G401 (cell line): ENCODE measurements at regions not wholly inside any gene's neighbourhood (a gene's known extent, or its start where the extent isn't known, plus 50 kb on each side); places are given as distances from the start of the nearest gene placed in this dataset.
"Not testable (repeated sequence)": the region's sequence is repeated elsewhere in the genome, so short reads cannot be mapped to it uniquely, and the experiment has no call there.

Experiments
- DNase-seq: peaks from one replicate; pipeline ENCODE4 v3.0.0-alpha.2; 2015; ENCODE audit warnings: low spot score
- in situ Hi-C: cut with HindIII; loops from 2 replicates; pipeline ENCODE4 v1.10.0; 2016; ENCODE audit warnings: low sequenced_read_pairs, mixed read lengths

DNA sequence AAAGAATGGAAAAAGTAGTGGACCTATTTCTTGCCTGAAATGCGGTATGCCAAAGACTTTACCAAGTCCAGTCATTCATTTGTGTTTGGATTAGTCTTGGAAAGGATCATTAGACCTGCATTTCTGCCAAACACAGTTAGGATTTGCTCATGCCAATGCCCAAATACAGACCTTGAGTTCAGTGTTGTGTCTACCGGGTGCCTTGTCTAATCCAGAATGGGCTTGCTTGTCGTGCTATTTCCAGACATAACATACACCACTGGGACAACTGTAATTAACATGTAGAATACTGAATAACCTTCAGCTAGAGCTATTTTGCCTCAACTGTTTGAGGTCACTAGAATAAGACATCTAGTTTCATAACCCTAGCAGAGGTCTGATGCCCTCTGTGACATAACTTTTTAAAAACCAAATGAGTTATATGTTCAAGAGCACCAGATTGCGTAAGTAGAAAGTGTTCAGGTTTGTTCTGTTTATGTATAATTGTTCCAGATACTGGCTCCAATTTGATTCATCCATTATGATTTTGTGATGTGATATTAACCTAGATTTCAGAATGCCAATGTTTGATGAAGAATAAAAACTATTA lies 145.3 kb upstream of the DPH6 start:
- DNase-seq: no peak
- in situ Hi-C loops: no loop called here

DNA sequence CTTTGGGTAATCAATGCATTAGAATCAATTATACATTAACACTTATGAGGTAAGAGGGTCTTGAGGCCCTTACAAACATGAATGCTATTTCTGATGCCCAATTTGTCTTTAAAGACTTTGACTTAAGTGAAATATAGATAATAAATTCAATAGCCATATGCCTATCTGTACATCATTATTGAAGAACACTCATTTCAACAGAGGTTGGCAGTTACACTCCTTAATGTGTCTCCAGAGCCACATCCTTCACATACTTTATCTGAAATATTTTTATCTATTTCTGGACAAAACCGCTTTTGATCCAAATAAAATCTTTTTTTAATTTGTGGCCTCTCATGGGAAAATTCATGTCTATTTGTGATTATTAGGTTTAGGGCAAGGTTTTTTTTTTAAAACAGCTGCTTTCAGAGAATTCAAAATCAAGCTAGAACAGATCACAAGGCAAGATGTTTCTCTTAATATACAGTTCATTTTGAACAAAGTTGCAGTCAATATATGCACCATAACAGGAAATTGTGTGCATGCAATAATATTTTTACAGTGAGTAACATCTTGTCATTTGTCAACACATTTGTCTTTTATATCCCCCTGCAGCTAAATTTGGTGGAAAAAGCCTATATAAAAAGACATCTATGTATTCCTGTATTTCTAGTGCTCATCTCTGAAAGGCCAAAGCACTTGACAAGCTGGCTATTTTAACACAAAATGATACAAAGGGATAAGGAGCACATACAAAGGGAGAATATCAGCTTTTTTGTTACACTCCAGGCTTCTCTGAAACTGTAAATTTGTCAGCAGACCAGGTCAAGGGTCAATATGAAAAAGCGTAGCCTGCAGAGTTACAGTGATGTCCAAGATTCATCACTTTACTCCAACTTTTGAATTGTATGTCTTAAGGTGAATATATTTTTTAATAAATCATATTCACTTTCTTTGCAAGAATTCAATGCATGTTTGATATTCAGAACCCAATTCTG lies 146.2 kb upstream of the DPH6 start:
- no peak for DNase-seq
- in situ Hi-C loops: no loop called here

DNA sequence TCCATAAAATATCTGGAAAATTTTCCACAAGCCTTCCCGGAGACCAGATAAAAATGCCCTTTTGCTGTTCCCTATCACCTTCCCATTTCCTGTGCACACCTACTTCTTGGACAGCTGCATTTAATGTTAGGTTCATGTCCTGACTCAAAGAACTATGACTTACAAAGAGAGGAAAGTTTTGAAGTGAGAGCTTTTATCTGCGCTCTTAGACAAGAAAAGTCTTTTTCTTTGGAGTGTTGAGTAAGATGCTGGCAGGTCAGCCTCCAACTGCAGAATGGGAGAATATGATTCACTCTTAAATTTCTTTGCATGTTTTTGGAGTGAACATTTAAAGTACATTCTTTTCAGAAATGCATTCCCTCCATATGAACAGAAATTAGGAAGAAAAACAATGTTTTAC lies 147.3 kb upstream of the DPH6 start:
- in situ Hi-C loops: no loop called here
- no peak for DNase-seq

DNA sequence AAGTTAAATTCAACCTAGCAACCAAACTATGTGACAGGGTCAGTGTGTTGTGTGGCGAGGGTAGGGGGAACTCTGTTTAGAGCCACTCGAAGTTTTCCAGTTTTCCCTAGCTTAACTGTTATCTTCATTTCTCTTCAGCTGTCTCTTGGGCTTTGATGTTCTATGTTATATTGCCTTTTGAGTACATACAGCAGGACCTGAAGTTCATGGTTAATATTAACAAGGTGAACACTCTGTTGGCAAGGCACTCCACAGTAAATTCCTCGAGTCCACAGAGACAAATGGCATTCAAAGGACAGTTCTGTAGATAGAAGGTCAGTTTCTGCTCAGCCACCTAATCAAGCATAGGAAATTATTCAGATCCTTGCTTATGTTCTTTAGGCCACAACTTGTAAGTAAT lies 147.9 kb upstream of the DPH6 start:
- no peak for DNase-seq
- in situ Hi-C loops: no loop called here

DNA sequence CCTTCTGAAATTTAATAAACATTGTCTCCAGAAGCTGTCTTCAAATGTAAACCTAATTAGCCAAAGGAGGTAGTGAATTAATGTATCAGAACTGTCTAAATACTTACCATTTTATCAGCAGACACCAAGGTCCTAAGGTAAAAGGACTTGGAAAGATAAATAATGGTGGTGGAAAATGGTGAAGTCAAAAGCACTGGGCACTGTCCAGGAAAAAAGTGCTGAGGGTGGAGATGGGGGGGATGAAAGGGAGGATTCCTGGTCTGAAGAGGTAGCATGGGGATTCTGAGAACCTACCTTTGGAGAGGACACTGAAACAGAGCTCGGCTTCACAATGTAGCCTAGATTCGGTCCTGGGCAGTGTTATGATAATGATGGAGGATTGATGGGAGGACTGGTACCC lies 149.0 kb upstream of the DPH6 start:
- in situ Hi-C loops: no loop called here
- no peak for DNase-seq

DNA sequence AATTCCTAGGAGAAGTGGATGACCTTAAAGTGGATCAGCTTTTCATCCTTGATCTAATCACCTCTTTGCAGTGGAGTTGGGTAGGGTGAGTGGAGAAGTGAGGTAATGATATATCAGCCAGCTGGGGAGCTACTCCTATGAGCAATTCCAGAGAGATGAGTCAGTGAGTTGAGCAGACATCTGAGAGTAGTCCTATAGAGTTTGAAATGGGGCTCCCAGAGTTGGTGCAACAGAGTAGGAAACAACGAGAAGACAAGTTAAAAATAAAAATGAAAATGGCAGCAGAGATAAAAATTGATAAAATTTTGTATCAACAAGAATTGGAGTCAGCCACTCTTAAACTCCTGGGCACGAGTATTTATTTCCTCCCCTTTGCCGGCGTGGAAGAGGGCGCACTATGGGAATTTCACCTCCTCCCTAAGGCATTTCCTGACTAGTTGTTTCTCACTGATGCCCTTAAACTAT lies 150.8 kb upstream of the DPH6 start:
- DNase-seq: no peak
- in situ Hi-C loops: no loop called here

DNA sequence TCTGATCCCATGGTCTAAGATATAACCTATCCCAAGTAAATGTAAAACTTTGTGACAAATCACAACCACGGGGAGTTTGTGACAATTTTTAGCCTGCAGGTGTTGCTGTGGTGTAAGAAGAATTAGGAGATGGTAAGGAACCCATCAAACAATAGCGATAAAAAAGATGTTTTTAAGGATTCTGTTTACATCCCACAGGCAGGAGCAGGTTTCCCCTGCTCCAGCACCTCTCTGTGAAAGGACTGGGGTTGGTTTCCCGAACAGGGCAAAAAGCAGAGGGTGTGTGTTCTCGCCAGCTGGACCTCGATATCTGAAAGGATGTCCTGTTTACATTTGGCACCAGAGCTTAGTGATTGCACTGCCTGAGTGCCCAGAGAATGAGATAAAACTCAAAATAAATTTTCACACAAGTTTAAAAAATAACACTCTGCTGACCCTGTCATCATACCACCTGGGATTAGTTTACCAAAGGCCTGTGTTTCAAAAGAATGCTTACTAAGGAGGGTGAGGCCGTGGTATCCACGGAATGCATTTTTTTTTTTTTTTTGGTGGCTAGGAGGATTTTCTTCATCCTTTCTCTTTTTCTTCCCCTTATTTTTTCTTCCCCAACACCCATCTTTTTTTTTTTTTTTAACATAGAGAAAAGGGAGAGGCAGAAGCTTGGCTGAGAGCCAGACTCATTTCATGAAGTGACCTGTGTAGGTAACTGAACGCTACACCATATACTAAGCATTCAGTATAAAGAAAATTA lies 151.8 kb upstream of the DPH6 start:
- in situ Hi-C loops: no loop called here

GRCh38 chr15:35698331-35698730 lies 152.4 kb upstream of the DPH6 start:
- in situ Hi-C loops: no loop called here
- DNase-seq: no peak

More for the DNA sequence above, 151.8 kb upstream of the DPH6 start:
- no peak for DNase-seq

DNA sequence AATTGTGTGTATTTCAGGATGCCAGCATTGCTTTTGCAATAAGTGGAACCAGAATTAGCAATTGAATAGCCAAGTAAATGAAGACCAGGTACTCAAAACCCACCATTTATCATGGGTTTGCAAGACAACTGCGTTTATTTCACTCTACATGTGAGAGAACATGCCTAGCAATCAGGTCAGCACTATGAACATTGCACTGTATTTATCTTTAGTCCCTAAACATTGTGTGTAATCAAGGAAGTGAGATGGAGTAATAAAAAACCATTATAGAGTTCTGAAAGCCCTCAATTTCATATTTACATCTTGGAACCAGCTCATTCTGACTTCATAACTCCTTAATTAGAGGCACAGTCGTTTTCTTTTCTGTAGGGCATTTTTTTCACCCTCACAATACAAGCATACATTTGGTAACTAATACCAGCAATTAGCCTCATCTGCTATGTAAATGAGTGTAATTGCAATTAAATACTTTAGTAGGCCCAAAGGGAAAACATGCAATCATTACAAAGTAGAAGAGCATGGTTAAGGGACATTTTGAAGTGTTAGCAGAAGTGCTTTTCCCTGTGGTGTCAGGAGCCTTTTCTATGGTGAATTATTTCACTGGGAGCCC lies 153.1 kb upstream of the DPH6 start:
- DNase-seq: no peak
- in situ Hi-C loops: no loop called here

DNA sequence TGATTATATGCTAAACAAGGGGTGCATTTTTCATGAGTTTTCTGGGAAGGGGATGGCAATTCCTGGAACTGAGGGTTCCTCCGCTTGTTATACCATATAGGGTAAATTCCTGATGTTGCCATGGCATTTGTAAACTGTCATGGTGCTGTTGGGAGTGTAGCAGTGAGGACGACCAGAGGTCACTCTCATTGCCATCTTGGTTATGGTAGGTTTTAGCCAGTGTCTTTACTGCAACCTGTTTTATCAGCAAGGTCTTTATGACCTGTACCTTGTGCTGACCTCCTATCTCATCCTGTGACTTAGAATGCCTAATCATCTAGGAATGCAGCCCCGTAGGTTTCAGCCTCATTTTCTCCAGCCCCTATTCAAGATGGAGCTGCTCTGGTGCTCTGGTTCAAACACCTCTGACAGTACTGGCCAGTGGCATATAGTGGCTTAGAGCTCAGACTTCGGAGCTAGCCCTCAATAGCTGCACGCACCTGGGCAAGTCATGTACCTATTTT lies 154.2 kb upstream of the DPH6 start:
- in situ Hi-C loops, DNase-seq: not testable (repeated sequence)

DNA sequence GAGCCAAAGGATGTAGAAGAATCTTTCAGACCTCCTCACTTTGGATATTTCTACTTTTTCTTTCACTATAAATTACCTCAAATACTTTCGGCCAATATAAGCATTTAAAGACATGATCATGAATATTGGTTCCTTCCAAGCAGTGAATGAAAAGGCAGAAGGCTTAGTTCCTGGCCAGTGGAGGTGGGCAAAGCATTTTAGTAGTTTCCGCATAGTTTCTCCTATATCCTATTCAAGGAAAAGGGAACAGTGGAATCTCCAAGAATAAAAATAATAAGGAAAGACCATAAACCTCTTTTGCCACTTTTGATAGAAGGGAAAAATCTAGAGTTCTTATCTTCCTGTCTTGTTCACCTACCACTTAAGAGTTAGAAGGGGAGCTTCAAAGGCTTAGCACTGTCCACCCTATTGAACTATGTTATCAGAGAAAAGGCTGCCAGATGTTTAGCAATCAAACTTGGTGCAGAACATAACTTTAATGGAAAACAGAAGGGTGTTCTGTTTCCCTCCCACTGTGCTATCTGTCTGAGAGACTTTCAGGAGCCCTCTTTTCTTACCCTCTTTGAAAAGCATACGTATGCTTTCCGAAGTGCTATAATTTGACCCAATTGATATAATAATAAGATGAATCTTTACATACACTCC lies 155.6 kb upstream of the DPH6 start:
- in situ Hi-C loops: no loop called here
- DNase-seq: no peak

DNA sequence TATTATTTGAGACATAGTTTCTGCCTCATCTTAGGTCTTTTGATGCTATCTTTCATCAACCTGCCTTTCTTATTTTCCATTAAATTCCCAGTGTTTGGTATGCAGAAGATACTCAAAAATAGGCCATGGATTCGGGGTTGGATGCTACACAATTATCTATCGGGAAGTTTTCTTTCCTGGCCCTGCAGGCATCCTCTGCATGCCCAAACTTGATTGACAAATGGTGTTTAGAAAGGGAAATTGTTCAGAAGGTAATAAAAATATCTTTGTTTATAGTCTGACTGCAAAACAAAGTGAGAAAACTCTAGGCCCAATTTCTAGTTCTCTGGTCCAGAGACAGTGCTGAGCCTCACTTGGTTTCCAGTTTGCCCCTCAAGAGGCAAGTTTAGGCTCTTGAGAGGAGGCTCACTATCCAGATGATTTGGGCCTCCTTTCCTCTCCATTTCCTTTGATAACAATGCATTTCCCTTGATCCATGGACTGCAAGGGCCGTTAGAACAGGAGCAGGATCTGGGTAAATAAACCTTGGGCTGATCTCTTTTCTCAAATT lies 157.1 kb upstream of the DPH6 start:
- in situ Hi-C loops: no loop called here
- DNase-seq: no peak

DNA sequence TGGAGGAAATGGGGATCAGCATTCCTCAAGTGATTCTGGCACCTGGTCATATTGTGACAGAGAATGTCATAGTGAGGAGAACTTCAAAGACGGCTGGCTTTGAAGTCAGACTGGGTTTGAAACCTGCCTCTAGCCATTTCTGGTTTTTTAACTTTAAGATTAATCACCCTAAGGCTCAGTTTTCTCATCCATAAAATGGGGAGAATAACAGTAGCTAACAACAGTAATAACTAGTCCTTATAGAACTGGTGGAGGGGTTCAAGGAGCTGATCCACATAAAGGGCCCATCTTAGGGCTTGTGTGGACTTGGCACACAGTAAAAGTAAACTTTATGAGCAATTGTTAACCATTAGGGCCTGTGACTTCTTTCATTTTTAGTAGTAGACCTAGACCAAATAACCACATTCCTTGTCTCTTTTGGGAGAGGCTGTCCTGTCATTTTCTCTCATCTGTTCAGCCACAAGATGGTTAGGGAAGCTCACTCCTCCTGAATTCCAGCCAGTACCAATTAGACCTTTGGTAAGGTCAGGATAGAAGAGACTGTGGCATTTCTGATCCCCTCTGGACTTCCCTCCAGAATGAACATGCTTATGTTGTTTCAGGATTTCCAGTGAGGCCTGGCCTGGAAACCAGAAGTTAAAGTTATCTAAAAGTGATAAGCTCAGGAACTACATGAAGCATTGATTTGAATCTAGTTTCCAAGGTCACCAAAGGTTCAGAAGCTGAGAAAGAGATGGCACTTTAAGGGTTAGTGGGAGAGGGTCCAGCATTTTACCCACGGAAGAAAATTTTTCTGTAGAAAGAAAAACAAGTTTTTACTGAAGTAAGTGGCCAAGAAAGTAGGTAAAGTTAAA lies 159.3 kb upstream of the DPH6 start:
- in situ Hi-C loops: no loop called here
- DNase-seq: no peak

- in situ Hi-C loops: no loop called here
- DNase-seq: peak; percentile 27
These were observed 160.1 kb upstream of the DPH6 start for GRCh38 chr15:35705884-35706585.

- DNase-seq: no peak
- in situ Hi-C loops: no loop called here
These were observed 167.0 kb upstream of the DPH6 start for GRCh38 chr15:35712956-35713355.

DNA sequence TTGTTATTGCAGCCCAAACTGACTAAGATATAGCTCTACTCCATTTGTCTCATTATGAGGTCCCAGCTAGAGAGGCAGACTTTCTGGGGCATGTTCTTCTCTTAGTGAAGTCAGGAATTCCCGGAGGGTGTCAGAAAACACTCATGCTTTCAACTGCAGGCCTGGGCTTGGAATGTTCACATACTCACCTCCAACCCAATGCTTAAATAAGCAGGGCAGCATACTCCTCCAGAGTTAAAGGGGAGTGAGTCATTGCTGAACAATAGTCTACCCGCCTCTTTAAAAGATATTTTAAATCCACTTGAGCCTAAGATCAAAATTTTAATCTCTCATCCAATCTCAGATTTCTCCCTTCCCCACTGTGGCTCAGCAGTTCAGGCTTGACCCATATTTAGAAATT lies 167.8 kb upstream of the DPH6 start:
- no peak for DNase-seq
- in situ Hi-C loops: no loop called here

DNA sequence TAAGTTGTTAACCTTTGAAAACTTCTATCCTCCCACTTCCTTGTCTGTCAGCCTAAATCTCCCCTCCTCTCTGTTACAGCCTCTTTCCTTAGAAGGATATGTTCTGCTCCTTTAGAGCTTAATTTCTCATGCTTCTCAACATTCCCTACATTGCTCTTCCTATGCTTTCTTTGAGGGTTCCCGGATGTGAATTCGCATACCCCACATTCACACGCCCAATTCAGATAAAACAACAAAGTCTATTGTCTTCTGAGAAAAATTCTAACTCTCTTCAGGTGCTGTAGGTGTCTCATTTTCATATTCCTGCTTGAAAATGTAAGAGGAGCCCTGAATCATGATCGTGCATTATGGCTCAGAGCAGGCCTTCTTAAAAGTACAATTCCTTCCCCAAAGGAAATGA lies 171.8 kb upstream of the DPH6 start:
- in situ Hi-C loops: no loop called here
- DNase-seq: no peak
